ENCODE measurements at regions not wholly inside any gene's neighbourhood (a gene's known extent, or its start where the extent isn't known, plus 50 kb on each side); places are given as distances from the start of the nearest gene placed in this dataset.

DNA sequence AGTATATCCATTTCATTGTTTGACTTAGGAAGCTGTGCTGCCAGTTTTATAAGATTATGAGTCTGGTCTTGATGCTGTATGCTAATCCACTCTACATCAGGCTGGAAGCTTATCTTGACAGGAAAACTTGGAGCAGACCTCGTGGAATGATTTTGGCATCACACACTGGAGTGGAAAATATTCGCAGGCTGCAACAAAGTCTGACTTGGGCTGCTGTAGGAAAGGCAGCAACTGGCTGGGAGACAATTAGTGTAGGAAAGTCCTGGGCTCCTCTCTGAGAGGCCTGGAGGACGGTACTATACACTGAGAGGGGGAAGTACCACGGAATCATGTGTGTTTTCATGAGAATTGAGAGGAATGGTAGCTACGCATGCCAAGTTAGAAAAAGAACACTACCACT lies 383.7 kb downstream of the ETNK1 start:
- intact Hi-C loops (cut with DNase I; ENCODE audit: low total_unique reads) (no loop called here), in situ Hi-C loops (cut with MboI; ENCODE audit: low sequenced_read_pairs in 4 of 4) (no loop called here)
- no peaks in the 10 kb centered on the region for H3K4me1 ChIP-seq
- no peaks in the 10 kb centered on the region for H3K27me3 ChIP-seq
- no peak overlapping the region for H3K4me3 ChIP-seq
- H3K9me3 ChIP-seq: no peaks in the 10 kb centered on the region
- no peaks in the 10 kb centered on the region for H3K36me3 ChIP-seq
- H3K27ac ChIP-seq: no peak overlapping the region
- no peak for ATAC-seq
- no peak for TF ChIP-seq POLR2A (IDR thresholded peaks at IDR 0.05)
- TF ChIP-seq, protein P1, sequence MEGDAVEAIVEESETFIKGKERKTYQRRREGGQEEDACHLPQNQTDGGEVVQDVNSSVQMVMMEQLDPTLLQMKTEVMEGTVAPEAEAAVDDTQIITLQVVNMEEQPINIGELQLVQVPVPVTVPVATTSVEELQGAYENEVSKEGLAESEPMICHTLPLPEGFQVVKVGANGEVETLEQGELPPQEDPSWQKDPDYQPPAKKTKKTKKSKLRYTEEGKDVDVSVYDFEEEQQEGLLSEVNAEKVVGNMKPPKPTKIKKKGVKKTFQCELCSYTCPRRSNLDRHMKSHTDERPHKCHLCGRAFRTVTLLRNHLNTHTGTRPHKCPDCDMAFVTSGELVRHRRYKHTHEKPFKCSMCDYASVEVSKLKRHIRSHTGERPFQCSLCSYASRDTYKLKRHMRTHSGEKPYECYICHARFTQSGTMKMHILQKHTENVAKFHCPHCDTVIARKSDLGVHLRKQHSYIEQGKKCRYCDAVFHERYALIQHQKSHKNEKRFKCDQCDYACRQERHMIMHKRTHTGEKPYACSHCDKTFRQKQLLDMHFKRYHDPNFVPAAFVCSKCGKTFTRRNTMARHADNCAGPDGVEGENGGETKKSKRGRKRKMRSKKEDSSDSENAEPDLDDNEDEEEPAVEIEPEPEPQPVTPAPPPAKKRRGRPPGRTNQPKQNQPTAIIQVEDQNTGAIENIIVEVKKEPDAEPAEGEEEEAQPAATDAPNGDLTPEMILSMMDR (IDR thresholded peaks at IDR 0.05 in 4 of 5, conservative IDR thresholded peaks at IDR 0.05 in 1 of 5): no peak
- DNase-seq: no peak

DNA sequence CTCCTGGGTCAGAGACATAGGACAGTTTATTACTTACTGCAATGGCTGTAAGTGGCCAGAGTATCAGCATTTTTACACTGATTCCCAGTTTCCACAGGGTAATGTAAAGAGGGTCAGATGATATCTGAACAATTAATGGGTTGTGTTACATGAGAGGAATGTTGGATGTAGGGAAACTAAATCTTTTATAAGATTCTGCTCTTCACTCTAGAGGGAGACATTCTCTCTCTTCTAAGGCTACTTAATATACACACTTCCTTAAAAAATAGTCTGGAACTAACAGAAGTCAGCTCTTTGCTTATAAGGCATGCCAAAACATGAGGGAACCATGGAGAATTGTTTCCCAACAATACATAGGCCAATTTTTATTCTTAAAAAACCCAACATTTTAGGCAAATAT lies 389.8 kb downstream of the ETNK1 start:
- in situ Hi-C loops (cut with MboI; ENCODE audit: low sequenced_read_pairs in 4 of 4): no loop called here
- Histone ChIP-seq H3K27ac (no peak overlapping the region), H3K4me3 (no peak overlapping the region), H3K4me1 (no peaks in the 10 kb centered on the region), H3K27me3 (no peaks in the 10 kb centered on the region), H3K9me3 (no peaks in the 10 kb centered on the region), H3K36me3 (no peaks in the 10 kb centered on the region)
- no peak for ATAC-seq
- intact Hi-C loops (cut with DNase I; ENCODE audit: low total_unique reads): no loop called here
- TF ChIP-seq POLR2A (IDR thresholded peaks at IDR 0.05): no peak
- TF ChIP-seq, protein P1 (IDR thresholded peaks at IDR 0.05 in 4 of 5, conservative IDR thresholded peaks at IDR 0.05 in 1 of 5): no peak
- DNase-seq: no peak

DNA sequence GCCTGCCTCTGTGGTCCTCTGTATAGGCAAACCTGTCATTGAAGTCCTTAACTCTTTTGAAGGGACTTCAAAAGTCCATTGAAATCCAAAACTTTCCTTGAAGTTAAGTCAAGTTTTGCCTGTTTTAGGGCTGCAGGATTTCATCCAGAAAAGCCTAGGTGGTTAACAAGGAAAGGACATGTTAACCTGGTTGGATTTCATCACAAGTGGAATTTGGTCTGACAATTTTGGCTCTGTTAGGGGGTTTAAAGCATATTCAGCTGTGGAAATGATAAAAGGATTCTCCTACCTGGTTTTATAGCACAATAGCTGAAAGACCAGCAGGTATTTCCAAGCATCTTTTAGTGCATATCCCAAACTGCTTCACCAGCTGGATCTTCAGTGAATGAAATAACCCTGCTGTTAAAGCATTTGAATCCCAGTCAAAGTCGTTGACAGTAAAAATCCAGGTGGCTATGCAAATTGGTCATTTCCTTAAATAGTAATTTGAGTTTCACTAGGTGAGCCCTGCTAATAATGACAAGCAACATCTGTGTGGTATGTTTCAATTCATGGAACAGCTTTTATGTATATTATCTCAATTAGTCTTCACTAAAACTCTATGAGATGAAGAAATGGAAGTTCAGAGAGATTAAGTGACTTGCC lies 400.5 kb downstream of the ETNK1 start:
- ATAC-seq (no peak), DNase-seq (no peak)

DNA sequence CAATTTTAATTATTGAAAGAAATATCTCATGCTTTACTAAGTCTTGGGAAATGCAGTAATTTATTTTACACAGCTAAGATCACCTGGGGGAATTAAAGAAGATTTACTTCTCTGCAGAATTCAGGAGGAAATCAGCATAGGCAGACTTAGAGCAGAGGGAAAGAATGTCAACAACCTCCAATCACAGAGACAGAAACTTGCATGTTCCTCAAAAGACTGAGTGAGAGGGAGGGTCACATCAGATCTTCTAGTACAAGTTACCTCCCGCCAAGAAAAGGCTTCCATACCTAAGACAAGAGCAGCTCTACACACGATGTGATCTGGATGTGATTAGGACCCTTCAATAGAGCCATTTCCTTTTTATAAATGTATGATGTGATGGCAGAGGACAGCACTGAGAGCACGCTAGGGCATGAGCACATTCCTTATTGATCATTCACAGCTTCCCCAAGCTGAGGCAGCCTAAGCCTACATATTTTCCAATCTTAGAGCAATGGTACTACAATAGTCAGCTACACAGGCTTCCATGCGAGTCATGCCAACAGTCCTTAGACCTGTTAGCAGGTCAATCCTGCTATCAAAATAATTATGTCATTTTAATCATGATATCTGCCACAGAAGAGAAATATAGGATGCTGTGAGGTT lies 403.3 kb downstream of the ETNK1 start:
- ATAC-seq (no peak), DNase-seq (no peak)
- Histone ChIP-seq H3K4me3 (no peak overlapping the region), H3K27me3 (no peaks in the 10 kb centered on the region), H3K36me3 (no peaks in the 10 kb centered on the region), H3K4me1 (no peaks in the 10 kb centered on the region), H3K27ac (no peak overlapping the region), H3K9me3 (no peaks in the 10 kb centered on the region)
- intact Hi-C loops (cut with DNase I; ENCODE audit: low total_unique reads): no loop called here
- no peak for TF ChIP-seq POLR2A (IDR thresholded peaks at IDR 0.05)
- TF ChIP-seq, protein P1 (IDR thresholded peaks at IDR 0.05 in 4 of 5, conservative IDR thresholded peaks at IDR 0.05 in 1 of 5): no peak
- in situ Hi-C loops (cut with MboI; ENCODE audit: low sequenced_read_pairs in 4 of 4): no loop called here

More for the DNA sequence above, 400.5 kb downstream of the ETNK1 start:
- intact Hi-C loops (cut with DNase I; ENCODE audit: low total_unique reads): no loop called here
- Histone ChIP-seq H3K36me3 (no peaks in the 10 kb centered on the region), H3K27me3 (no peaks in the 10 kb centered on the region), H3K4me1 (no peaks in the 10 kb centered on the region), H3K4me3 (no peak overlapping the region), H3K27ac (no peak overlapping the region), H3K9me3 (no peaks in the 10 kb centered on the region)
- in situ Hi-C loops (cut with MboI; ENCODE audit: low sequenced_read_pairs in 4 of 4): no loop called here
- no peak for TF ChIP-seq POLR2A (IDR thresholded peaks at IDR 0.05)
- TF ChIP-seq, protein P1 (IDR thresholded peaks at IDR 0.05 in 4 of 5, conservative IDR thresholded peaks at IDR 0.05 in 1 of 5): no peak

All from gastrocnemius medialis (tissue), 4 donors.